H9 (cell line): ENCODE measurements at regions not wholly inside any gene's neighbourhood (a gene's known extent, or its start where the extent isn't known, plus 50 kb on each side); places are given as distances from the start of the nearest gene placed in this dataset.

Experiments used
- DNase-seq: peaks from one replicate; pipeline ENCODE4 v3.0.0-alpha.2; 2017
- H2AFZ ChIP-seq: one replicate; pipeline ENCODE4 v1.6.1; 2013; ENCODE audit warnings: mild to moderate bottlenecking, low read length, control low read depth, moderate library complexity
- H2AK5ac ChIP-seq: 2 replicates; pipeline ENCODE4 v1.6.1; 2013; ENCODE audit warnings: low read length, control low read depth, mixed read lengths; ENCODE audit not compliant: insufficient read length
- H2BK120ac ChIP-seq: one replicate; pipeline ENCODE4 v1.6.1; 2013; ENCODE audit warnings: low read depth, mild to moderate bottlenecking, low read length, control low read depth, inconsistent platforms; ENCODE audit not compliant: poor library complexity, severe bottlenecking
- H2BK12ac ChIP-seq: 2 replicates; pipeline ENCODE4 v1.6.1; 2013; ENCODE audit warnings: low read length, control low read depth, mixed read lengths, low read depth; ENCODE audit not compliant: insufficient read length
- H2BK15ac ChIP-seq: 2 replicates; pipeline ENCODE4 v1.6.1; 2013; ENCODE audit warnings: low read depth, low read length, control low read depth
- H2BK20ac ChIP-seq: one replicate; pipeline ENCODE4 v1.6.1; 2013; ENCODE audit warnings: low read depth, mild to moderate bottlenecking, low read length, control low read depth, inconsistent platforms; ENCODE audit not compliant: poor library complexity, severe bottlenecking
- H2BK5ac ChIP-seq: 2 replicates; pipeline ENCODE4 v1.6.1; 2013; ENCODE audit warnings: low read length, control low read depth, mixed read lengths; ENCODE audit not compliant: insufficient read length
- H3K14ac ChIP-seq: 2 replicates; pipeline ENCODE4 v1.6.1; 2013; ENCODE audit warnings: low read length, control low read depth; ENCODE audit not compliant: insufficient read depth
- H3K18ac ChIP-seq: 2 replicates; pipeline ENCODE4 v1.6.1; 2013; ENCODE audit warnings: low read depth, mild to moderate bottlenecking, mixed read lengths, low read length, control low read depth; ENCODE audit not compliant: insufficient read length
- H3K23ac ChIP-seq: 2 replicates; pipeline ENCODE4 v1.6.1; 2013; ENCODE audit warnings: low read length, control low read depth, mixed read lengths, low read depth; ENCODE audit not compliant: insufficient read length
- H3K23me2 ChIP-seq: 2 replicates; pipeline ENCODE4 v1.6.1; 2013; ENCODE audit warnings: low read depth, mild to moderate bottlenecking, mixed read lengths, low read length, control low read depth; ENCODE audit not compliant: insufficient read length, poor library complexity, severe bottlenecking
- H3K27ac ChIP-seq: 2 replicates; pipeline ENCODE4 v1.5.1; 2013; ENCODE audit warnings: low read length, control low read depth, mixed read lengths, low read depth; ENCODE audit not compliant: insufficient read length
- H3K27me3 ChIP-seq: 2 replicates; pipeline ENCODE4 v1.6.1; 2013; ENCODE audit warnings: low read length, control low read depth, inconsistent platforms; ENCODE audit not compliant: insufficient read depth
- H3K4ac ChIP-seq: 2 replicates; pipeline ENCODE4 v1.6.1; 2013; ENCODE audit warnings: low read depth, mild to moderate bottlenecking, control low read depth, inconsistent platforms, low read length, moderate library complexity
- H3K4me1 ChIP-seq: 2 replicates; pipeline ENCODE4 v1.6.1; 2013; ENCODE audit warnings: low read length, control low read depth, inconsistent platforms; ENCODE audit not compliant: insufficient read depth
- H3K4me2 ChIP-seq: 2 replicates; pipeline ENCODE4 v1.6.1; 2013; ENCODE audit warnings: low read length, control low read depth, mixed read lengths; ENCODE audit not compliant: insufficient read length, insufficient read depth
- H3K56ac ChIP-seq: 2 replicates; pipeline ENCODE4 v1.6.1; 2013; ENCODE audit warnings: low read depth, mild to moderate bottlenecking, mixed read lengths, low read length, control low read depth; ENCODE audit not compliant: insufficient read length
- H3K79me1 ChIP-seq: 2 replicates; pipeline ENCODE4 v1.6.1; 2013; ENCODE audit warnings: low read depth, mild to moderate bottlenecking, moderate library complexity, low read length, control low read depth, inconsistent platforms; ENCODE audit not compliant: insufficient read depth, poor library complexity, severe bottlenecking
- H3K79me2 ChIP-seq: 2 replicates; pipeline ENCODE4 v1.6.1; 2013; ENCODE audit warnings: low read length, control low read depth, inconsistent platforms; ENCODE audit not compliant: insufficient read depth
- H3K9ac ChIP-seq: 2 replicates; pipeline ENCODE4 v1.6.1; 2013; ENCODE audit warnings: low read length, control low read depth, mixed read lengths; ENCODE audit not compliant: insufficient read length; ENCODE audit errors: extremely low read depth
- H3K9me3 ChIP-seq: one replicate; pipeline ENCODE4 v1.6.1; 2013; ENCODE audit warnings: low read depth, low read length, inconsistent platforms; ENCODE audit not compliant: control insufficient read depth
- H3T11ph ChIP-seq: one replicate; pipeline ENCODE4 v1.6.1; 2013; ENCODE audit warnings: mild to moderate bottlenecking, low read length, control low read depth, inconsistent platforms
- H4K20me1 ChIP-seq: one replicate; pipeline ENCODE4 v1.6.1; 2013; ENCODE audit not compliant: control insufficient read depth, insufficient read length, insufficient read depth
- H4K5ac ChIP-seq: 2 replicates; pipeline ENCODE4 v1.6.1; 2013; ENCODE audit warnings: low read depth, mild to moderate bottlenecking, mixed read lengths, low read length, control low read depth; ENCODE audit not compliant: insufficient read length
- H4K8ac ChIP-seq: replicated peaks from 2 replicates; pipeline ENCODE4 v1.6.1; 2013; ENCODE audit warnings: low read length, control low read depth, mixed read lengths, low read depth; ENCODE audit not compliant: insufficient read length
- H4K91ac ChIP-seq: 2 replicates; pipeline ENCODE4 v1.6.1; 2013; ENCODE audit warnings: low read depth, mild to moderate bottlenecking, moderate library complexity, mixed read lengths, low read length, control low read depth; ENCODE audit not compliant: insufficient read length
- H3K27ac Mint-ChIP-seq, 3 experiments: 2 replicates in 2 of 3; 3 replicates in 1 of 3; pipeline ENCODE4 v1.8.0; 2020 to 2021; ENCODE audit warnings: mixed read lengths in 3 of 3, mild to moderate bottlenecking in 1 of 3, moderate library complexity in 1 of 3
- H3K27me3 Mint-ChIP-seq: 2 replicates; pipeline ENCODE4 v1.8.0; 2021; ENCODE audit warnings: low read depth, mild to moderate bottlenecking, moderate library complexity, mixed read lengths
- H3K36me3 Mint-ChIP-seq, 3 experiments: 2 replicates in 2 of 3; 3 replicates in 1 of 3; pipeline ENCODE4 v1.8.0; 2020 to 2021; ENCODE audit warnings: low read depth in 3 of 3, mixed read lengths in 3 of 3; ENCODE audit not compliant: insufficient read depth in 1 of 3
- H3K4me1 Mint-ChIP-seq, 2 experiments: 2 replicates each; pipeline ENCODE4 v1.8.0; 2020; ENCODE audit warnings: mixed read lengths in 2 of 2
- H3K4me3 Mint-ChIP-seq, 2 experiments: 2 replicates in 1 of 2; 3 replicates in 1 of 2; pipeline ENCODE4 v1.8.0; 2020 to 2021; ENCODE audit warnings: mild to moderate bottlenecking in 2 of 2, mixed read lengths in 2 of 2, moderate library complexity in 1 of 2
- H3K9me3 Mint-ChIP-seq, 2 experiments: 2 replicates in 1 of 2; 3 replicates in 1 of 2; pipeline ENCODE4 v1.8.0; 2020; ENCODE audit warnings: mild to moderate bottlenecking in 2 of 2, mixed read lengths in 2 of 2, moderate library complexity in 1 of 2
- CTCF ChIP-seq: fragments of 200-600 bp; sonication (generic); conservative IDR thresholded peaks from 3 replicates; pipeline ENCODE4 v1.8.0; 2021; ENCODE audit warnings: antibody characterized with exemption, mild to moderate bottlenecking

- Histone ChIP-seq H3K9ac (no peak overlapping the region), H2BK12ac (no peak overlapping the region), H3K9me3 (no peaks in the 10 kb centered on the region), H4K5ac (no peak overlapping the region), H2BK15ac (no peak overlapping the region), H2AFZ (no peak overlapping the region), H3K79me1 (no peaks in the 10 kb centered on the region), H4K20me1 (no peaks in the 10 kb centered on the region), H3K14ac (no peak overlapping the region), H3K4me2 (no peak overlapping the region), H3K4ac (no peak overlapping the region), H3K4me1 (no peaks in the 10 kb centered on the region), H3K79me2 (no peaks in the 10 kb centered on the region), H3K18ac (no peak overlapping the region), H2BK5ac (no peak overlapping the region), H3K27me3 (no peaks in the 10 kb centered on the region), H2BK20ac (no peak overlapping the region), H4K8ac (no peak overlapping the region), H4K91ac (no peak overlapping the region), H3K23me2 (no peaks in the 10 kb centered on the region), H3K23ac (no peak overlapping the region), H3K56ac (no peak overlapping the region), H2BK120ac (no peak overlapping the region), H3K27ac (no peak overlapping the region), H3T11ph (no peak overlapping the region), H2AK5ac (no peak overlapping the region)
- no peak for DNase-seq
- no peaks in the 10 kb centered on the region for H3K27me3 Mint-ChIP-seq
- H3K9me3 Mint-ChIP-seq = peaks cover 37 to 45% of the 10 kb centered on the region in 2 experiments
- TF ChIP-seq CTCF = no peak
- peaks cover 9 to 29% (median 26%) of the 10 kb centered on the region in 3 experiments for H3K36me3 Mint-ChIP-seq
- no peak overlapping the region for H3K27ac Mint-ChIP-seq
- H3K4me1 Mint-ChIP-seq = no peaks in the 10 kb centered on the region
- H3K4me3 Mint-ChIP-seq = no peak overlapping the region
Observed at GRCh38 chr6:156087487-156087886, 631.8 kb upstream of the NOX3 start.
